ENCODE measurements at regions not wholly inside any gene's neighbourhood (a gene's known extent, or its start where the extent isn't known, plus 50 kb on each side); places are given as distances from the start of the nearest gene placed in this dataset.

GRCh38 chr13:76499891-76500290 is 386.3 kb downstream of the KCTD12 start:
- no peak overlapping the region for H3K4me3 ChIP-seq (replicated peaks; ENCODE audit: insufficient read depth, low read length)
- no peak overlapping the region for H3K27ac ChIP-seq (replicated peaks)
- no peak for DNase-seq (ENCODE audit: low read depth in 1 of 2, low spot score in 1 of 2)
- TF ChIP-seq, protein P1, sequence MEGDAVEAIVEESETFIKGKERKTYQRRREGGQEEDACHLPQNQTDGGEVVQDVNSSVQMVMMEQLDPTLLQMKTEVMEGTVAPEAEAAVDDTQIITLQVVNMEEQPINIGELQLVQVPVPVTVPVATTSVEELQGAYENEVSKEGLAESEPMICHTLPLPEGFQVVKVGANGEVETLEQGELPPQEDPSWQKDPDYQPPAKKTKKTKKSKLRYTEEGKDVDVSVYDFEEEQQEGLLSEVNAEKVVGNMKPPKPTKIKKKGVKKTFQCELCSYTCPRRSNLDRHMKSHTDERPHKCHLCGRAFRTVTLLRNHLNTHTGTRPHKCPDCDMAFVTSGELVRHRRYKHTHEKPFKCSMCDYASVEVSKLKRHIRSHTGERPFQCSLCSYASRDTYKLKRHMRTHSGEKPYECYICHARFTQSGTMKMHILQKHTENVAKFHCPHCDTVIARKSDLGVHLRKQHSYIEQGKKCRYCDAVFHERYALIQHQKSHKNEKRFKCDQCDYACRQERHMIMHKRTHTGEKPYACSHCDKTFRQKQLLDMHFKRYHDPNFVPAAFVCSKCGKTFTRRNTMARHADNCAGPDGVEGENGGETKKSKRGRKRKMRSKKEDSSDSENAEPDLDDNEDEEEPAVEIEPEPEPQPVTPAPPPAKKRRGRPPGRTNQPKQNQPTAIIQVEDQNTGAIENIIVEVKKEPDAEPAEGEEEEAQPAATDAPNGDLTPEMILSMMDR (IDR thresholded peaks at IDR 0.05; ENCODE audit: insufficient read depth, low read length), result no peak
- no peak for TF ChIP-seq POLR2AphosphoS5 (IDR thresholded peaks at IDR 0.05; ENCODE audit: low read depth)
- TF ChIP-seq SPI1 (IDR thresholded peaks at IDR 0.05; ENCODE audit: borderline replicate concordance, low read depth), result no peak
- TF ChIP-seq GABPA (IDR thresholded peaks at IDR 0.05; ENCODE audit: low read depth), result no peak
- TF ChIP-seq, protein P2, sequence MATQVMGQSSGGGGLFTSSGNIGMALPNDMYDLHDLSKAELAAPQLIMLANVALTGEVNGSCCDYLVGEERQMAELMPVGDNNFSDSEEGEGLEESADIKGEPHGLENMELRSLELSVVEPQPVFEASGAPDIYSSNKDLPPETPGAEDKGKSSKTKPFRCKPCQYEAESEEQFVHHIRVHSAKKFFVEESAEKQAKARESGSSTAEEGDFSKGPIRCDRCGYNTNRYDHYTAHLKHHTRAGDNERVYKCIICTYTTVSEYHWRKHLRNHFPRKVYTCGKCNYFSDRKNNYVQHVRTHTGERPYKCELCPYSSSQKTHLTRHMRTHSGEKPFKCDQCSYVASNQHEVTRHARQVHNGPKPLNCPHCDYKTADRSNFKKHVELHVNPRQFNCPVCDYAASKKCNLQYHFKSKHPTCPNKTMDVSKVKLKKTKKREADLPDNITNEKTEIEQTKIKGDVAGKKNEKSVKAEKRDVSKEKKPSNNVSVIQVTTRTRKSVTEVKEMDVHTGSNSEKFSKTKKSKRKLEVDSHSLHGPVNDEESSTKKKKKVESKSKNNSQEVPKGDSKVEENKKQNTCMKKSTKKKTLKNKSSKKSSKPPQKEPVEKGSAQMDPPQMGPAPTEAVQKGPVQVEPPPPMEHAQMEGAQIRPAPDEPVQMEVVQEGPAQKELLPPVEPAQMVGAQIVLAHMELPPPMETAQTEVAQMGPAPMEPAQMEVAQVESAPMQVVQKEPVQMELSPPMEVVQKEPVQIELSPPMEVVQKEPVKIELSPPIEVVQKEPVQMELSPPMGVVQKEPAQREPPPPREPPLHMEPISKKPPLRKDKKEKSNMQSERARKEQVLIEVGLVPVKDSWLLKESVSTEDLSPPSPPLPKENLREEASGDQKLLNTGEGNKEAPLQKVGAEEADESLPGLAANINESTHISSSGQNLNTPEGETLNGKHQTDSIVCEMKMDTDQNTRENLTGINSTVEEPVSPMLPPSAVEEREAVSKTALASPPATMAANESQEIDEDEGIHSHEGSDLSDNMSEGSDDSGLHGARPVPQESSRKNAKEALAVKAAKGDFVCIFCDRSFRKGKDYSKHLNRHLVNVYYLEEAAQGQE (IDR thresholded peaks at IDR 0.05; ENCODE audit: insufficient replicate concordance, low read depth), result no peak
- peaks cover 3% of the 10 kb centered on the region for H3K27me3 ChIP-seq (ENCODE audit: insufficient read depth, poor library complexity, severe bottlenecking)

- no peak overlapping the region for H3K4me3 ChIP-seq (replicated peaks; ENCODE audit: insufficient read depth, low read length)
- H3K27ac ChIP-seq (replicated peaks), result no peak overlapping the region
- no peaks in the 10 kb centered on the region for H3K27me3 ChIP-seq (ENCODE audit: insufficient read depth, poor library complexity, severe bottlenecking)
- DNase-seq (ENCODE audit: low read depth in 1 of 2, low spot score in 1 of 2), result no peak
- TF ChIP-seq GABPA (IDR thresholded peaks at IDR 0.05; ENCODE audit: low read depth), result no peak
- no peak for TF ChIP-seq POLR2AphosphoS5 (IDR thresholded peaks at IDR 0.05; ENCODE audit: low read depth)
- TF ChIP-seq, protein P2 (IDR thresholded peaks at IDR 0.05; ENCODE audit: insufficient replicate concordance, low read depth), result no peak
- TF ChIP-seq SPI1 (IDR thresholded peaks at IDR 0.05; ENCODE audit: borderline replicate concordance, low read depth), result no peak
- TF ChIP-seq, protein P1 (IDR thresholded peaks at IDR 0.05; ENCODE audit: insufficient read depth, low read length), result no peak
Measured at GRCh38 chr13:76489274-76489673, 396.9 kb downstream of the KCTD12 start.

- H3K27me3 ChIP-seq (ENCODE audit: insufficient read depth, poor library complexity, severe bottlenecking), result no peaks in the 10 kb centered on the region
- TF ChIP-seq SPI1 (IDR thresholded peaks at IDR 0.05; ENCODE audit: borderline replicate concordance, low read depth), result no peak
- H3K27ac ChIP-seq (replicated peaks), result no peak overlapping the region
- no peak for DNase-seq (ENCODE audit: low read depth in 1 of 2, low spot score in 1 of 2)
- H3K4me3 ChIP-seq (replicated peaks; ENCODE audit: insufficient read depth, low read length), result no peak overlapping the region
Measured at GRCh38 chr13:76481738-76482137, 404.5 kb downstream of the KCTD12 start.

- no peak for DNase-seq (ENCODE audit: low read depth in 1 of 2, low spot score in 1 of 2)
- Histone ChIP-seq H3K4me3 (replicated peaks; ENCODE audit: insufficient read depth, low read length) (no peak overlapping the region), H3K27me3 (ENCODE audit: insufficient read depth, poor library complexity, severe bottlenecking) (peaks cover 2% of the 10 kb centered on the region), H3K27ac (replicated peaks) (no peak overlapping the region)
- TF ChIP-seq SPI1 (IDR thresholded peaks at IDR 0.05; ENCODE audit: borderline replicate concordance, low read depth), result no peak
- TF ChIP-seq, protein P2 (IDR thresholded peaks at IDR 0.05; ENCODE audit: insufficient replicate concordance, low read depth), result no peak
- TF ChIP-seq GABPA (IDR thresholded peaks at IDR 0.05; ENCODE audit: low read depth), result no peak
Measured at GRCh38 chr13:76474966-76475365, 411.2 kb downstream of the KCTD12 start.
